ENCODE measurements at regions not wholly inside any gene's neighbourhood (a gene's known extent, or its start where the extent isn't known, plus 50 kb on each side); places are given as distances from the start of the nearest gene placed in this dataset.

DNA sequence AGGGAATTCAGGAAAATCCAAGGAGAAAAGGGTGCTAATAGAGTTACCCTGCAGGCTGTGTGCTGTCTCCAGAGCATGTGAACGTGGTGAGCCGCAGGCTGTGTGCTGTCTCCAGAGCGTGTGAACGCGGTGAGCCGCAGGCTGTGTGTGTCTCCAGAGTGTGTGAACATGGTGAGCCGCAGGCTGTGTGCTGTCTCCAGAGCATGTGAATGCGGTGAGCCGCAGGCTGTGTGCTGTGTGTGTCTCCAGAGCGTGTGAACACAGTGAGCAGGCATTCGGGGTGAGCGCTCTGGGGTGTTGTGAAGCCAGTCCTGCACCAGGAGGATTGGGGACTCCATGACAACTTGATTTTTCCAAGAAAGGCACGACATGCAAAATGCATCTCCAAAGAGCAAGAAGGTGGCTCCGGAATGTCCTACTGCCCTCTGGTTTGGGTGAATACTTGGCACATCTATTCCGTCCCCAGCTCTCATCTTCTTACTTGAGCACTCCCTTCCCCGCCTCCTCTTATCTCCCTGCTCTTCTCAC, 407.9 kb upstream of the SHH start:
- in situ Hi-C loops (cut with HindIII; ENCODE audit: low sequenced_read_pairs), result no loop called here

DNA sequence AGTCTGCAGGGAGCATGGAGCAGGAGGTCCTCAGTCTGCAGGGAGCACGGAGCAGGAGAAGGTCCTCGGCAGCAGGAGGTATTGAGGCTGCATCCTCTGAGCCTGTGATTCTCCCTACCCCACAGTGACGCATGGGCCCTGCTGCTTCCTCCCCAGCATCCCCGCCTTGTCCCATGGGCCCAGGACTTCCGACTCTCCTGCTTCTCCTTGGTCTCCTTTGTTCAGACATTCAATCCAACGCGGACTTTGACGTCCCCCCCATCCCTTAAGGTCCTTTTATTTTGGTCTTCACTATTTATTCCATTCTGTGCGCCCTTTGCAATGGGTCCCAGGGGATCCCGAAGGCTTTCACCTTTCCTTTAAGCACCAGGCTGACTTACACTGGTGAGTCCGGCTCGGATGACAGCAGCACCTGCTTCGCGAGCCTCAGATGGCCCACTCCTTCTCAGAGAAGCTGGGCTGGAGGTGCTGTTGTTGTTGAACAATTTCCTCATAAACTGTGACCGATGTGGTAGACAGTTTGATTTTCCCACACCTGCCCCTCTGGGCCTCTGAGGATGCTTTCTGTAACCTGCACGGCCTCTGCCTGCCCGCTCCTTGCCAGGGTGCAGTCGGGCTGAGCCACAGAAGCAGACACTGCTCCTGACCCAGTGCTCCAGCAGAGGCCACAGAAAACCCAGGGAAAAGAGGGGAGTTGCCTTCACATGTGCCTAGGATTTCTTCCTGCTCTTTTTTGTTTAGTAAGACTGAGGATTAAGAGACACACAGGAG, 407.2 kb upstream of the SHH start:
- TF ChIP-seq, protein P1, sequence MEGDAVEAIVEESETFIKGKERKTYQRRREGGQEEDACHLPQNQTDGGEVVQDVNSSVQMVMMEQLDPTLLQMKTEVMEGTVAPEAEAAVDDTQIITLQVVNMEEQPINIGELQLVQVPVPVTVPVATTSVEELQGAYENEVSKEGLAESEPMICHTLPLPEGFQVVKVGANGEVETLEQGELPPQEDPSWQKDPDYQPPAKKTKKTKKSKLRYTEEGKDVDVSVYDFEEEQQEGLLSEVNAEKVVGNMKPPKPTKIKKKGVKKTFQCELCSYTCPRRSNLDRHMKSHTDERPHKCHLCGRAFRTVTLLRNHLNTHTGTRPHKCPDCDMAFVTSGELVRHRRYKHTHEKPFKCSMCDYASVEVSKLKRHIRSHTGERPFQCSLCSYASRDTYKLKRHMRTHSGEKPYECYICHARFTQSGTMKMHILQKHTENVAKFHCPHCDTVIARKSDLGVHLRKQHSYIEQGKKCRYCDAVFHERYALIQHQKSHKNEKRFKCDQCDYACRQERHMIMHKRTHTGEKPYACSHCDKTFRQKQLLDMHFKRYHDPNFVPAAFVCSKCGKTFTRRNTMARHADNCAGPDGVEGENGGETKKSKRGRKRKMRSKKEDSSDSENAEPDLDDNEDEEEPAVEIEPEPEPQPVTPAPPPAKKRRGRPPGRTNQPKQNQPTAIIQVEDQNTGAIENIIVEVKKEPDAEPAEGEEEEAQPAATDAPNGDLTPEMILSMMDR (IDR thresholded peaks at IDR 0.05; ENCODE audit: low read depth, low read length), result no peak
- no peak for DNase-seq (ENCODE audit: low read depth, low spot score)
- no peak overlapping the region for H3K4me3 ChIP-seq (ENCODE audit: low read depth, low read length)
- in situ Hi-C loops (cut with HindIII; ENCODE audit: low sequenced_read_pairs), result no loop called here

More for the DNA sequence above, 407.9 kb upstream of the SHH start:
- TF ChIP-seq, protein P1 (IDR thresholded peaks at IDR 0.05; ENCODE audit: low read depth, low read length), result no peak
- H3K4me3 ChIP-seq (ENCODE audit: low read depth, low read length), result no peak overlapping the region
- DNase-seq (ENCODE audit: low read depth, low spot score), result no peak

DNA sequence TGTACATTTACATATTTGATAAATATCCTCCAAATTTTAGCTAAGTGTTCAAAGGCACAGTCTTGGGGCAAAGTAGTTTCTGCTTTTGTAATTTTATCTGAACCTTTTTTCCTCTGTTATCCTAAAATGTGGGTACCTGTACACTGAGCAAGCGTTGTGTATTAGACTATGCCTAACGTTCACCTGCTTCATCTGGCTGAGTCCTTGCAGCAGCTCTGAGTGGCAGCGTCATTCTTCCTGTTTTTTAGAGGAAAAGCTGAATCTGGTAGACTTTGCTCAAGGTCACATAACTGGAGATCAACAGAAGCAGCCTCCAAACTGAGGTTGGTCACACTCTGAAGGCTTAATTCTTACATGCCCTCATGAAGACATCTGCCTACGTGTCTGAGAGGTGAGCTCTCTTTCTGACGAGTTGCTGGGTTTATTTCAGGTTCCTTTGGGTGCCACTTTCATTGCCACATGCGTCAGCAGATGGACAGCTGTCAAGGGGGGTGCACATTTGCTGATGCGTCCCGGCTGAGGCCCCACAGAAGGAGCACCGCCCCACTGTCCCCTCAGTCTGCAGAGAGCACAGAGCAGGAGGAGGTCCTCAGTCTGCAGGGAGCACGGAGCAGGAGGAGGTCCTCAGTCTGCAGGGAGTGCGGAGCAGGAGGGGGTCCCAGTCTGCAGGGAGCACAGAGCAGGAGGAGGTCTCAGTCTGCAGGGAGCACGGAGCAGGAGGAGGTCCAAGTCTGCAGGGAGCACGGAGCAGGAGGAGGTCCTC, 406.5 kb upstream of the SHH start:
- TF ChIP-seq, protein P1 (IDR thresholded peaks at IDR 0.05; ENCODE audit: low read depth, low read length), result no peak
- no peak overlapping the region for H3K4me3 ChIP-seq (ENCODE audit: low read depth, low read length)
- DNase-seq (ENCODE audit: low read depth, low spot score), result no peak
- in situ Hi-C loops (cut with HindIII; ENCODE audit: low sequenced_read_pairs), result no loop called here

DNA sequence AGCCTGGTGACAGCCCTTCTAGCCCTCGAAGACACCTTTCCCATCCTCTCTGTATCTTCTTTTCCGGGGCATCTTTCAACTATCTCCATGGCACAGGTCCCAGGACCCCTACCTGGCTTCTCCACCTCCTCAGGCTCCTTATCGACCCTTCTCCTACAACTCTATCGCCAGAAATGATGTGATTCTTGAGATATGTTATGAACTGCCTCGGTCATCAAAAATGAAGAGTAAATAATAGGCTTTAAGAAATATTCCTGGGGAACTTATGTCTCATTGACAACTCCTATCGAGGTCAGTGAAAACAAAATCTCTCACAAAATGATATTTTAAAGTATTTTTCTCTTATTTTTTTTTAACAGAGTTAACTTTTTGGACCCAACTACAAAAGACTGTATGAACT, 405.5 kb upstream of the SHH start:
- H3K4me3 ChIP-seq (ENCODE audit: low read depth, low read length), result no peak overlapping the region
- TF ChIP-seq, protein P1 (IDR thresholded peaks at IDR 0.05; ENCODE audit: low read depth, low read length), result no peak
- no peak for DNase-seq (ENCODE audit: low read depth, low spot score)
- in situ Hi-C loops (cut with HindIII; ENCODE audit: low sequenced_read_pairs), result no loop called here

DNA sequence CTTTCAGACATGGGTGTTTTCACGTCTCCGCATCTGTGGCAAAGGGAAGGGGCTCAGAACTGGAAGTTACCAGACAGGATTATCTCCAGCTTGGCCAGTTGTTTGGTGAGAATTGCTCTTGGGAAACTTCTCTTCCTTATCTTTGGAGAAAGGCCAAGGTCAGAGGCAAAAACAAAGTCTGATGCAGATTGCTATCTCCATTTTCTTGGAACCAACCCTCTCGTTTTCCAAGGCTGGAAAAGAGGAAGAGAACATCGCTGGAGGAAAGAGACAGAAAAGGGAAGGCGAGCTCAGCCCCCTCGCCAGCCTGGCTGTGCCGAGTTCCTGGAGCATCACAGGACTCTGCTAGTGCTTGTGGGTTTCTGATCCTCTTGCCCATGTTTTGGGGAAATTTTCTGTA, 396.8 kb upstream of the SHH start:
- no peak for DNase-seq (ENCODE audit: low read depth, low spot score)
- TF ChIP-seq, protein P1 (IDR thresholded peaks at IDR 0.05; ENCODE audit: low read depth, low read length), result no peak
- in situ Hi-C loops (cut with HindIII; ENCODE audit: low sequenced_read_pairs), result no loop called here
- no peak overlapping the region for H3K4me3 ChIP-seq (ENCODE audit: low read depth, low read length)

DNA sequence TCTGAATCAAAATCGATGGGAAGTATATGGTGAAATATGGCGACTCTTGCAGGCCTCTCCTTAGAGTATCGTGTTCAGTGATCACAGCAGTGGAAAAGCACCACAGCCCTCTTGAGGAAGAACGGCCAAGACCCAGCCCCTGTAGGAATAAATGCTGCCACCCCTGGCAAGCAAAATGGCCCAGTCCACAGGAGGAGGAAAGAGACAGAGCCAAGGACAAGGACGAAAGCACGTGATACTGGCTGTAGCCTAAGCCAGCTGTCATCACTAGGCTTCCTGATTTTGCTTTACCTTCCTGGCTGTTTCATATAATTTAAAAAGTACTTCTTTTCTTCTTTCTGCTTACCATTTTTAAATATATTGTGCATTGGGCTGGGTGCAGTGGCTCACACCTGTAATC, 395.0 kb upstream of the SHH start:
- no peak overlapping the region for H3K4me3 ChIP-seq (ENCODE audit: low read depth, low read length)
- no peak for DNase-seq (ENCODE audit: low read depth, low spot score)
- TF ChIP-seq, protein P1 (IDR thresholded peaks at IDR 0.05; ENCODE audit: low read depth, low read length), result no peak
- in situ Hi-C loops (cut with HindIII; ENCODE audit: low sequenced_read_pairs), result no loop called here
